COLO829 (cell line): ENCODE measurements at regions not wholly inside any gene's neighbourhood (a gene's known extent, or its start where the extent isn't known, plus 50 kb on each side); places are given as distances from the start of the nearest gene placed in this dataset.
"Not testable (repeated sequence)": the region's sequence is repeated elsewhere in the genome, so short reads cannot be mapped to it uniquely, and the experiment has no call there.

Experiments
- DNase-seq: peaks from one replicate; pipeline ENCODE4 v3.0.0; 2012; ENCODE audit warnings: low spot score

GRCh38 chr4:24202579-24202978 lies 312.7 kb upstream of the PPARGC1A start:
- DNase-seq = no peak

GRCh38 chr4:24197955-24198354 lies 308.1 kb upstream of the PPARGC1A start:
- DNase-seq = no peak

DNA sequence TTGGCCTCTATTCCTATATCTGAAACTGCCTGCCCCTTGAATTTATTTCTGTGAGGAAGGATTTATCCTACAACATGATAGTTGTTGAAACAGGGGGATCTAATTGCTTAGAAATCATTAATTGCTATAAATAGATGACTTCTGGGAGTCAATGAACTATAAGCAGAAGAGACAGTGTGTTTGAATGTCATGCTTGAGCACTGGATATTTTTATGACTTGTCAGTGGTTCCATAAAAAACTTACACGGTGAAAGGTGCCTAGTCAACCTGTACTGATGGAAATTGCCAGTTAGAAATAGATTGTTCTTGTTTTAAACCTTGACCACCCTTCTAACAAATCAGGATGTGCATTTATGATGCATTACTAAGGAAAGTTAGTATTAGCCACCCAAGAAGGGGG lies 306.9 kb upstream of the PPARGC1A start:
- no peak for DNase-seq

- DNase-seq = no peak
These were observed 306.3 kb upstream of the PPARGC1A start for GRCh38 chr4:24195991-24196736.

- DNase-seq = no peak
These were observed 302.3 kb upstream of the PPARGC1A start for GRCh38 chr4:24192018-24192641.

GRCh38 chr4:24190761-24191695 lies 301.2 kb upstream of the PPARGC1A start:
- no peak for DNase-seq

DNA sequence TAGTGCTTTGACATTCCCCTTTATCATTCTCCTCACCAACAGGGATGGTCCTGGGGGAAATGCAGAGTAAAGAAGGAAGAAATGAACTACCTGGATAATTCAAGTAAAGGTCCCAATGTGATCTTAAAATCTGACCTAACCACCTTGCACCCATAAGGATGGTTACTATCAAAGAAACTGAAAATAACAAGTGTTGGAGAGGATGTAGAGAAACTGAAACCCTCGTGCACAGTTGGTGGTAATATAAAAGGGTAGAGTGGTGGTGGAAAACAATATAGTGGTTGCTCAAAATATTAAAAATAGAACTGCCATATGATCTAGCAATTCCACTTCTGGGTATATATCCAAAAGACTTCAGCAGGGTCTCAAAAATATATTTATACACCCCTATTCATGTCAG lies 298.6 kb upstream of the PPARGC1A start:
- no peak for DNase-seq

DNA sequence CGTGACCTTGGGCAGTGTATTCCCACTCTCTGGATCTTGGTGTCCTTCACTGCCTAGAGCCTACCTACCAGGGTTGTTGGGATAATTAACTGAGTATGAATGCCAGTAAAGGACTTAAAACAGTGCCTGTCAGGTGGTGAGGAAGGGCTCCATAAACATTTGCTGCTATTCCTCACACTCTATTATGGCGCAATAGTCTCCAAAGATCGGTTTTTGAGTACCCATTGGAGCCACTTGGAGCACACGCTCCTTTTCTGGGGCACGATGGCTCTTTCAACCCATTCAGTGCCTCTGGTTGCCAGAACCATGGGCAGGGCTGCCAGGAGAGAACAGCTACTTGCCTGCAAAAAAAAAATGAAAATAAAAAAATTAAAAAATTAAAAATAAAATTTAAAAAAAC lies 296.6 kb upstream of the PPARGC1A start:
- no peak for DNase-seq

GRCh38 chr4:24181005-24181404 lies 291.2 kb upstream of the PPARGC1A start:
- no peak for DNase-seq

- no peak for DNase-seq
These were observed 290.7 kb upstream of the PPARGC1A start for GRCh38 chr4:24180586-24180985.

- no peak for DNase-seq
These were observed 289.5 kb upstream of the PPARGC1A start for GRCh38 chr4:24179201-24179840.

- DNase-seq = not testable (repeated sequence)
These were observed 287.6 kb upstream of the PPARGC1A start for GRCh38 chr4:24177443-24177842.

DNA sequence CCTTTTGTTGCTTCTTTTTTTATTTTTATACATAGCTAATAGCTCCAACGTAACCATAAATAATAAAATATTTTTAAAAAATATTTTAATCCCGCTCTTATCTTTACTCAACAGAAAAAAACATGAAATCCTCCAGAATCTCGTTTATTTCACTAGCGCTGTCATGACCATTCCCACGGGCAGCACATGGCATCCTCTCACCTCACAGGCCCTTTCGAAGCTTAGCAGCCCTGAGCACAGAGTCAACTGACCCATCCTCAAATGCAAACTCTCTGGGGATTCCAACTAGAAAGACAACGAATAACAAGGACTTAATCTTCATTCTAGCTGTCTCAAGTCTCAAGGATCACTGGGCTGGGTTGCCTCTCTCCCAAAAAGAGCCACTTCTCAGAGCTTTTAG lies 285.9 kb upstream of the PPARGC1A start:
- no peak for DNase-seq

- no peak for DNase-seq
These were observed 284.8 kb upstream of the PPARGC1A start for GRCh38 chr4:24174602-24175001.

DNA sequence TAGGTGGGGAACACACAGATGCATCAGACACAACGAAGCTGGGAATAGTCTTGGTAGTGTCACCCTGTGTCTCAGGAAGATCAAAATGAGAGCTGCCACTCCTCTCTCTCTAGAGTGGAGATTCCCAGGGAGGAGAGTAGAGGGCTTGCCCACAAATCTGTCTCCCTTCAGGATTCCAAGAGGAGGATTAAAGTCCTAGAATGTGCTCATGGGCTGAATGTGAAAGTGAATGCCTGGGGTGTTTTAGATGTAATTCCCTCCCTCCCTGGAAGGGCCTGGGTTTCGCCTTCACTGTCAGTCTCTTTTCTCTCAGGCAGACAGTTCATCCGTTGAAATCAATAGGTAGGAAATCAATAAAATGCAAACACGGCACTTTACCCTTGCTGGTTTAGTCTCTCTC lies 282.6 kb upstream of the PPARGC1A start:
- DNase-seq = no peak

DNA sequence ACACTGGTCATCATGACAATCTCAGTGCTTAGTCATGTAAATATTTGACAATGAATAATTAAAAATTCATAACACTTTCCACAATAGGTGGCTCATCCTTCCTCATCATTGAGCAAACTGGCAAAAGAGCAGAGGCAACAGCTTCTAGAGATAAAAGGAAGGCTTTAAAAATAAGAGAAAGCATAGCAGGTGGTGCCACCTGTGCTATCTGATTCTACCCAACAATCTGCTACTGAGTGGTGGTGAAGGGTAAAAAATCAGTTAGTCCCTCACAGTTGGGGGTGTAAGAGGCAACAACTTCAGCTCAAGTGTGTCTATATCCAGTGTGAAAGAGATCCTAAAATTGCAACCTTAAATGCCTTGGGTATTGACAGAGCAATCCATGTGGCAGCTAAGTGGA lies 280.1 kb upstream of the PPARGC1A start:
- no peak for DNase-seq

DNA sequence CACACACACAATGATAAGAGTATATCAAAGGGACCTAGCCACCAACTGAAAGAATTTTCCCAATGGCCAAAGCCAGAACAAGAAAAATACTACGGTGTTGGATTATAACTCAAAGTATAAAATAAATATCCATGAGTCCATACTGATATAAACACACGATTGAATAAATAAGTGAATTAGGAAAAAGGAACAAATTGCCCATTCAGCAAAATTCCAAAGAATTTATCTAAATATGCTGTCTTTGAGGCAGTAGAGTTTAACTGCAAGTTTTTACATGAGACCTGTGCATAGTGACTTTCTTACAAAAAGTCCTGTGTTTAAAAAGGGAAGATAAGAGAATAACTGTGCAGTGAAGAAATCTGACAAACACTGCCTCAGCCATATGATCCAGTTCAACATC lies 278.8 kb upstream of the PPARGC1A start:
- DNase-seq = no peak

DNA sequence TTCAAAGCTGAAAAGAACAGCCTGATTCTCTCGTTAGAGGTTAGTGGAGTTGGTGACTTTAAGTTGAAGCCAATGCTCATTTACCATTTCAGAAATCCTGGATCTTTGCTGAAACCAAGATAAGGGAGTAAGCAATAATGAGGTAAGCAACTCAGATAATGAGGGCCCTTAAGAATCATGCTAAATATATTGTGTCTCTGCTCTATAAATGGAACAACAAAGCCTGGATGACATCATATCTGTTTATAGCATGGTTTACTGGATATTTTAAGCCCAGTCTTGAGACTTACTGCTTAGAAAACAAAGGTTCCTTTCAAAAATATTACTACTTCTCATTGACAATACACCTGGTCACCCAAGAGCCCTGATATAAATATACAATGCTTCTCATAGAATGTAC lies 276.7 kb upstream of the PPARGC1A start:
- no peak for DNase-seq

GRCh38 chr4:24164797-24165196 lies 274.9 kb upstream of the PPARGC1A start:
- no peak for DNase-seq

GRCh38 chr4:24164054-24164693 lies 274.3 kb upstream of the PPARGC1A start:
- no peak for DNase-seq

DNA sequence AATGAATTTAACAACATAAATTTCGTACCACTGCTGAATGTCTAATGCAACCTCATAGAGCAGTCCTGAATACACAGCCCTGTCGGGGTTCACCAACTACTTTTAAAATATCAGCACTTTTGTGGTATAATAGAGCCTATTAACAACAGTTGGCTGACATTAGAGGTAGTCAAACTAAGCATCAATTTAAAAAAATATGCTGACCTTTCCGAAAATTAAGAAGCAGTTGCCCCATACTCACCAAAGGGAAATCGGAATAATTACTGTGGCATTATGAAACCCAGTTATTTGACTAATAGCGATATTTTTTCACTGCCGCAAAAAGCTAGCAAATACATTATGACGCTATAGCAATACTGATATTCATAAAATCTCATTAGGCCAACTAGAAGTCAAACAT lies 273.5 kb upstream of the PPARGC1A start:
- DNase-seq = no peak

GRCh38 chr4:24160358-24160757 lies 270.5 kb upstream of the PPARGC1A start:
- DNase-seq = no peak
